ENCODE measurements at regions not wholly inside any gene's neighbourhood (a gene's known extent, or its start where the extent isn't known, plus 50 kb on each side); places are given as distances from the start of the nearest gene placed in this dataset.

DNA sequence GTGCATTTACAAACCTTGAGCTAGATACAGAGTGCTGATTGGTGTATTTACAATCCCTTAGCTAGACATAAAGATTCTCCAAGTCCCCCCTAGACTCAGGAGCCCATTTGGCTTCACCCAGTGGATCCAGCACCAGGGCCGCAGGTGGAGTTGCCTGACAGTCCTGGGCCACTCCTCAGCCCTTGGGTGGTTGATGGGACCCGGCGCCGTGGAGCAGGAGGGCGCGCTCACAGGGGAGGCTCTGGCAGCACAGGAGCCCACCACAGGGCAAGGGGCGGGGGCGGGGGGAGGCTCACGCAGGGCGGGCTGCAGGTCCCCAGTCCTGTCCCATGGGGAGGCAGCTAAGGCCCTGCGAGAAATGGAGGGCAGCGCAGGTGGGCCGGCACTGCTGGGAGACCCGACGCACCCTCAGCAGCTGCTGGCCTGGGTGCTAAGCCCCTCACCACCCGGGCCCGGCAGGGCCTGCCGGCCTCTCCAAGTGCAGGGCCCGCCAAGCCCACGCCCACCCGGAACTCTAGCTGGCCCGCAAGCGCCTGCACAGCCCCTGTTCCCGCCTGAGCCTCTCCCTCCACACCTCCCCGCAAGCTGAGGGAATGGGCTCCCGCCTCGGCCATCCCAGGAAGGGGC lies 613.5 kb downstream of the TLE4 start:
- 94% methylated on average over 18 of the region's 27 CpGs; no CpG with 5 or more reads in 1 of the 2 experiments for WGBS, 2 experiments (ENCODE audit: extremely low coverage in 1 of 2, insufficient coverage in 1 of 2, insufficient read length in 1 of 2, insufficient replicate concordance in 2 of 2, low coverage in 1 of 2, low lambda C conversion rate in 2 of 2, missing lambda C conversion rate in 1 of 2)
- CTCF ChIA-PET (ENCODE audit: partially characterized antibody) = interaction anchor here (0.6 to 2.5 kb wide), 3 partner anchors 10 to 416 kb away, joined by 3 to 8 read pairs (median 3); no protein-coding TSS in a partner anchor
- TF ChIP-seq TAF7 (optimal IDR thresholded peaks at IDR 0.05; ENCODE audit: borderline replicate concordance, low read depth, low read length) = no peak
- TF ChIP-seq ATF3 (IDR thresholded peaks at IDR 0.05; ENCODE audit: insufficient read depth, low read depth, low read length) = no peak
- no peak for TF ChIP-seq SIRT6 (IDR thresholded peaks at IDR 0.05; ENCODE audit: low read length)
- no peak for TF ChIP-seq POU5F1 (IDR thresholded peaks at IDR 0.05; ENCODE audit: low read depth, low read length)
- TF ChIP-seq SUZ12 (IDR thresholded peaks at IDR 0.05; ENCODE audit: low read length) = no peak
- TF ChIP-seq KDM4A (IDR thresholded peaks at IDR 0.05; ENCODE audit: low read depth, low read length, severe bottlenecking) = no peak
- no peak for TF ChIP-seq EGR1 (IDR thresholded peaks at IDR 0.05; ENCODE audit: borderline replicate concordance, low read depth, low read length)
- no peak for TF ChIP-seq GABPA (IDR thresholded peaks at IDR 0.05; ENCODE audit: borderline replicate concordance, insufficient read depth, low read length)
- no peak for TF ChIP-seq ASH2L (IDR thresholded peaks at IDR 0.05; ENCODE audit: low read length)
- TF ChIP-seq TCF12 (IDR thresholded peaks at IDR 0.05; ENCODE audit: low read depth, low read length) = no peak
- no peak for TF ChIP-seq BRCA1 (IDR thresholded peaks at IDR 0.05; ENCODE audit: low read depth, low read length)
- no peak for TF ChIP-seq KDM5A (IDR thresholded peaks at IDR 0.05; ENCODE audit: low read length)
- no peak for TF ChIP-seq RNF2 (IDR thresholded peaks at IDR 0.05; ENCODE audit: borderline replicate concordance, low read depth, low read length, missing control alignments, poor library complexity, severe bottlenecking)

More for the DNA sequence above, 613.5 kb downstream of the TLE4 start:
- POLR2A ChIA-PET (ENCODE audit: partially characterized antibody) = no interaction called here
- no peak overlapping the region for H2BK20ac ChIP-seq (ENCODE audit: low read length)
- H3K4me1 ChIP-seq (replicated peaks in 1 of 4; ENCODE audit: control insufficient read depth in 3 of 4, insufficient read depth in 4 of 4, low read length in 3 of 4) = no peaks in the 10 kb centered on the region
- H3K14ac ChIP-seq (ENCODE audit: insufficient read length) = no peak overlapping the region
- FAIRE-seq = no peak
- H4K5ac ChIP-seq (ENCODE audit: insufficient read length, low read depth, low read length) = no peak overlapping the region
- peaks cover 0 to 5% (median 0%) of the 10 kb centered on the region in 4 experiments; a peak in 1 of 8 replicates for H3K36me3 ChIP-seq (ENCODE audit: control insufficient read depth in 2 of 4, insufficient read depth in 4 of 4, low read length in 3 of 4)
- H4K20me1 ChIP-seq (replicated peaks in 1 of 2; ENCODE audit: control insufficient read depth in 1 of 2, insufficient read depth in 2 of 2, low read length in 2 of 2) = no peaks in the 10 kb centered on the region
- no peak overlapping the region for H3K27ac ChIP-seq (ENCODE audit: low read depth, low read length)
- H4K8ac ChIP-seq (ENCODE audit: extremely low read depth, insufficient read depth, low read length) = no peak overlapping the region; the same call in 1 of the 2 replicates
- H3K4me2 ChIP-seq (ENCODE audit: insufficient read depth in 1 of 2, low read depth in 2 of 2, low read length in 2 of 2) = no peak overlapping the region
- no peak overlapping the region for H2BK15ac ChIP-seq (ENCODE audit: low read length)
- H3K4ac ChIP-seq (replicated peaks; ENCODE audit: insufficient read length, low read depth, low read length) = no peak overlapping the region
- no peak overlapping the region for H2AK5ac ChIP-seq (ENCODE audit: low read depth, low read length)
- H3K79me1 ChIP-seq (ENCODE audit: low read depth, low read length) = no peaks in the 10 kb centered on the region
- no peak overlapping the region for H2BK120ac ChIP-seq (replicated peaks; ENCODE audit: low read depth, low read length)
- no peak overlapping the region for H2BK5ac ChIP-seq (ENCODE audit: low read depth, low read length)
- no peak overlapping the region for H3K18ac ChIP-seq (ENCODE audit: extremely low read depth, low read length)
- no peak for DNase-seq (ENCODE audit: low read depth in 1 of 2, low spot score in 2 of 2)
- no peak overlapping the region for H4K91ac ChIP-seq (replicated peaks; ENCODE audit: insufficient read length, low read length)
- no peak overlapping the region for H3K4me3 ChIP-seq (ENCODE audit: extremely low read depth in 1 of 4, insufficient read depth in 2 of 4, low read depth in 3 of 4, low read length in 4 of 4)
- no peaks in the 10 kb centered on the region for H3K79me2 ChIP-seq (ENCODE audit: control insufficient read depth in 1 of 2, insufficient read depth in 2 of 2, low read length in 2 of 2)
- H2BK12ac ChIP-seq (ENCODE audit: low read depth, low read length) = no peak overlapping the region
- no peak overlapping the region for H3K23ac ChIP-seq (ENCODE audit: insufficient read length)
- no peaks in the 10 kb centered on the region for H3K23me2 ChIP-seq (ENCODE audit: low read depth, low read length)
- no peak overlapping the region for H3K9ac ChIP-seq (replicated peaks in 1 of 4; ENCODE audit: extremely low read depth in 1 of 4, low read depth in 3 of 4, low read length in 3 of 4)
- H2AFZ ChIP-seq (ENCODE audit: low read length) = no peak overlapping the region
- H3K9me3 ChIP-seq (ENCODE audit: insufficient read depth in 2 of 2, low read depth in 1 of 2, low read length in 1 of 2) = peaks cover 7 to 9% of the 10 kb centered on the region in 2 experiments; a peak in 2 of 4 replicates
- no peak overlapping the region for H3K56ac ChIP-seq (replicated peaks; ENCODE audit: insufficient read length, low read depth, low read length)
- no peaks in the 10 kb centered on the region for H3K27me3 ChIP-seq (replicated peaks in 1 of 4; ENCODE audit: control insufficient read depth in 3 of 4, extremely low read depth in 1 of 4, insufficient read depth in 3 of 4, low read length in 3 of 4)
